AG08396 (cell line): ENCODE measurements at regions not wholly inside any gene's neighbourhood (a gene's known extent, or its start where the extent isn't known, plus 50 kb on each side); places are given as distances from the start of the nearest gene placed in this dataset.
A peak's percentile ranks its signal among the peaks of the same experiment; 100 is the strongest.
"Not testable (repeated sequence)": the region's sequence is repeated elsewhere in the genome, so short reads cannot be mapped to it uniquely, and the experiment has no call there.

Experiments
- DNase-seq: peaks from one replicate; pipeline ENCODE4 v3.0.0; 2012; ENCODE audit warnings: low spot score, mixed read lengths

- DNase-seq: no peak
Measured at GRCh38 chr20:23299673-23300050, 50.9 kb upstream of the NXT1 start.

GRCh38 chr20:23298926-23299672 is 51.5 kb upstream of the NXT1 start:
- no peak for DNase-seq

- DNase-seq: no peak
Measured at GRCh38 chr20:23298155-23298554, 52.4 kb upstream of the NXT1 start.

- peak; percentile 56 for DNase-seq
Measured at GRCh38 chr20:23296841-23297701, 53.5 kb upstream of the NXT1 start.

GRCh38 chr20:23295934-23296333 is 54.7 kb upstream of the NXT1 start:
- no peak for DNase-seq

- DNase-seq: no peak
Measured at GRCh38 chr20:23294671-23295070, 55.9 kb upstream of the NXT1 start.

- no peak for DNase-seq
Measured at GRCh38 chr20:23294166-23294565, 56.4 kb upstream of the NXT1 start.

- no peak for DNase-seq
Measured at GRCh38 chr20:23293689-23294088, 56.9 kb upstream of the NXT1 start.

- DNase-seq: not testable (repeated sequence)
Measured at GRCh38 chr20:23292311-23292710, 58.3 kb upstream of the NXT1 start.

GRCh38 chr20:23291575-23292240 is 58.9 kb upstream of the NXT1 start:
- no peak for DNase-seq

- no peak for DNase-seq
Measured at GRCh38 chr20:23290761-23291574, 59.6 kb upstream of the NXT1 start.

GRCh38 chr20:23289724-23290395 is 60.7 kb upstream of the NXT1 start:
- no peak for DNase-seq

- no peak for DNase-seq
Measured at GRCh38 chr20:23289249-23289648, 61.3 kb upstream of the NXT1 start.

GRCh38 chr20:23287354-23288190 is 63.0 kb upstream of the NXT1 start:
- no peak for DNase-seq

GRCh38 chr20:23286346-23286745 is 64.2 kb upstream of the NXT1 start:
- no peak for DNase-seq

GRCh38 chr20:23285536-23285935 is 65.1 kb upstream of the NXT1 start:
- DNase-seq: no peak

GRCh38 chr20:23284009-23284408 is 66.6 kb upstream of the NXT1 start:
- DNase-seq: no peak

- no peak for DNase-seq
Measured at GRCh38 chr20:23283096-23283850, 67.3 kb upstream of the NXT1 start.

GRCh38 chr20:23282546-23282945 is 68.0 kb upstream of the NXT1 start:
- no peak for DNase-seq

GRCh38 chr20:23282111-23282510 is 68.5 kb upstream of the NXT1 start:
- no peak for DNase-seq
